SK-N-SH (cell line): ENCODE measurements at regions not wholly inside any gene's neighbourhood (a gene's known extent, or its start where the extent isn't known, plus 50 kb on each side); places are given as distances from the start of the nearest gene placed in this dataset.
"Not testable (repeated sequence)": the region's sequence is repeated elsewhere in the genome, so short reads cannot be mapped to it uniquely, and the experiment has no call there.

Experiments used
- CTCF ChIA-PET: fragments of 300-600, 350-600 bp; formaldehyde crosslinking; extraction: SDS; loops from one replicate; lab custom pipeline; 2021; lab: Yijun Ruan, JAX
- POLR2A ChIA-PET: fragments of 350-600 bp; sonication (Branson Sonifier 250); formaldehyde crosslinking; extraction: SDS; loops from one replicate; lab custom pipeline; 2020; ENCODE audit warnings: antibody characterized with exemption, inconsistent platforms; lab: Yijun Ruan, JAX
- DNase-seq: peaks from one replicate; pipeline ENCODE4 v3.0.0; 2012
- H2AFZ ChIP-seq: fragments of 200-600 bp; sonication (generic); 2 replicates; pipeline ENCODE4 v1.8.1; 2016; ENCODE audit warnings: antibody characterized with exemption, mild to moderate bottlenecking, low read depth
- H3F3A ChIP-seq: fragments of 200-600 bp; sonication (generic); replicated peaks from 2 replicates; pipeline ENCODE3; 2016; ENCODE audit warnings: antibody characterized with exemption, mild to moderate bottlenecking; ENCODE audit not compliant: insufficient read depth
- H3K27ac ChIP-seq, 2 experiments: fragments of 200-500 bp in 1 of 2; fragments of 200-600 bp in 1 of 2; sonication (Bioruptor generic) in 1 of 2; sonication (generic), shearing (Covaris generic) in 1 of 2; 2 replicates each; pipeline versions ENCODE4 v1.5.1 to v1.6.1; 2014 to 2016; ENCODE audit warnings: low read depth in 2 of 2, inconsistent platforms in 1 of 2, low read length in 1 of 2, mild to moderate bottlenecking in 1 of 2, mixed read lengths in 1 of 2
- H3K27me3 ChIP-seq: fragments of 200-600 bp; sonication (generic), shearing (Covaris generic); 2 replicates; pipeline ENCODE4 v1.6.1; 2016; ENCODE audit warnings: mixed run types; ENCODE audit not compliant: insufficient read depth
- H3K36me3 ChIP-seq, 2 experiments: fragments of 200-500 bp in 1 of 2; fragments of 200-600 bp in 1 of 2; sonication (Bioruptor generic) in 1 of 2; sonication (generic) in 1 of 2; replicated peaks in 1 of 2; 2 replicates each; pipeline versions ENCODE3 to v1.5.1; 2014 to 2016; ENCODE audit warnings: low read length in 1 of 2, mild to moderate bottlenecking in 1 of 2; ENCODE audit not compliant: insufficient read depth in 2 of 2, control insufficient read depth in 1 of 2
- H3K4me1 ChIP-seq, 2 experiments: fragments of 200-500 bp in 1 of 2; fragments of 200-600 bp in 1 of 2; sonication (Bioruptor generic) in 1 of 2; sonication (generic), shearing (Covaris generic) in 1 of 2; 2 replicates each; pipeline versions ENCODE4 v1.5.1 to v1.6.1; 2014 to 2016; ENCODE audit warnings: low read depth in 1 of 2, low read length in 1 of 2, mixed run types in 1 of 2; ENCODE audit not compliant: insufficient read depth in 2 of 2, control insufficient read depth in 1 of 2
- H3K4me2 ChIP-seq: fragments of 200-600 bp; sonication (generic), shearing (Covaris generic); 2 replicates; pipeline ENCODE4 v1.6.1; 2017; ENCODE audit warnings: mixed run types
- H3K4me3 ChIP-seq, 2 experiments: fragments of 200-500 bp in 1 of 2; fragments of 200-600 bp in 1 of 2; sonication (Bioruptor generic) in 1 of 2; sonication (generic), shearing (Covaris generic) in 1 of 2; 2 replicates each; pipeline versions ENCODE4 v1.5.1 to v1.8.1; 2014 to 2016; ENCODE audit warnings: low read depth in 2 of 2, inconsistent platforms in 1 of 2, low read length in 1 of 2, mild to moderate bottlenecking in 1 of 2, mixed read lengths in 1 of 2, moderate library complexity in 1 of 2
- H3K79me2 ChIP-seq: fragments of 200-600 bp; sonication (generic); 2 replicates; pipeline ENCODE4 v1.8.1; 2017; ENCODE audit warnings: mild to moderate bottlenecking; ENCODE audit not compliant: insufficient read depth
- H3K9ac ChIP-seq: fragments of 200-600 bp; sonication (generic); 2 replicates; pipeline ENCODE4 v1.6.1; 2017; ENCODE audit warnings: mixed run types
- H3K9me2 ChIP-seq: fragments of 200-600 bp; sonication (generic); 2 replicates; pipeline ENCODE4 v1.6.1; 2017; ENCODE audit warnings: mixed run types
- H3K9me3 ChIP-seq: fragments of 200-600 bp; sonication (generic); 2 replicates; pipeline ENCODE4 v1.6.1; 2017; ENCODE audit warnings: mixed run types, mild to moderate bottlenecking, moderate library complexity
- H4K20me1 ChIP-seq: fragments of 200-600 bp; sonication (generic); 2 replicates; pipeline ENCODE4 v1.6.1; 2017; ENCODE audit warnings: mild to moderate bottlenecking, mixed run types; ENCODE audit not compliant: insufficient read depth
- ELF1 ChIP-seq: IDR thresholded peaks from 2 replicates; pipeline ENCODE4 v1.4.0; 2012
- EZH2phosphoT487 ChIP-seq: fragments of 200-600 bp; sonication (generic); IDR thresholded peaks from 2 replicates; pipeline ENCODE4 v1.6.1; 2017; ENCODE audit warnings: low read depth, mixed run types, mild to moderate bottlenecking, antibody characterized with exemption, moderate library complexity, borderline replicate concordance
- FOXJ3 ChIP-seq: sonication (generic); formaldehyde crosslinking; IDR thresholded peaks from 2 replicates; pipeline ENCODE4 v1.5.1; 2020; ENCODE audit warnings: mild to moderate bottlenecking, missing genetic modification reagents
- GATA2 ChIP-seq: sonication (generic); formaldehyde crosslinking; IDR thresholded peaks from 2 replicates; pipeline ENCODE4 v1.5.0; 2020; ENCODE audit warnings: mild to moderate bottlenecking, missing genetic modification reagents
- MEF2A ChIP-seq: IDR thresholded peaks from 2 replicates; pipeline ENCODE4 v1.4.0; 2012; ENCODE audit warnings: low read depth, borderline replicate concordance
- PBX3 ChIP-seq: IDR thresholded peaks from 2 replicates; pipeline ENCODE4; 2012
- RCOR1 ChIP-seq: fragments of 150-350 bp; IDR thresholded peaks from 2 replicates; pipeline ENCODE4 v1.6.1; 2017; ENCODE audit warnings: antibody characterized with exemption, low read length
- TCF12 ChIP-seq: IDR thresholded peaks from 2 replicates; pipeline ENCODE4 v1.4.0; 2012
- WGBS: methylation state at CpG from one replicate; pipeline ENCODE4 v1.1.6; 2017; ENCODE audit warnings: low lambda C conversion rate; 5-methylcytosine and 5-hydroxymethylcytosine counted together
- TF ChIP-seq, protein P1 (sequence below): fragments of 150-350 bp; IDR thresholded peaks from 2 replicates; pipeline ENCODE4 v1.6.1; 2017; ENCODE audit warnings: antibody characterized with exemption, low read length, low read depth, borderline replicate concordance

- H3K27ac ChIP-seq, result no peak overlapping the region
- no peaks in the 10 kb centered on the region for H4K20me1 ChIP-seq
- no peak overlapping the region for H3K9ac ChIP-seq
- peak; percentile 21; the same call in 1 of the 2 replicates for TF ChIP-seq PBX3
- TF ChIP-seq, protein P1, sequence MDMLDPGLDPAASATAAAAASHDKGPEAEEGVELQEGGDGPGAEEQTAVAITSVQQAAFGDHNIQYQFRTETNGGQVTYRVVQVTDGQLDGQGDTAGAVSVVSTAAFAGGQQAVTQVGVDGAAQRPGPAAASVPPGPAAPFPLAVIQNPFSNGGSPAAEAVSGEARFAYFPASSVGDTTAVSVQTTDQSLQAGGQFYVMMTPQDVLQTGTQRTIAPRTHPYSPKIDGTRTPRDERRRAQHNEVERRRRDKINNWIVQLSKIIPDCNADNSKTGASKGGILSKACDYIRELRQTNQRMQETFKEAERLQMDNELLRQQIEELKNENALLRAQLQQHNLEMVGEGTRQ, result no peak
- H3K27me3 ChIP-seq, result no peaks in the 10 kb centered on the region
- no peaks in the 10 kb centered on the region for H3K9me3 ChIP-seq
- no peaks in the 10 kb centered on the region for H3K9me2 ChIP-seq
- no peaks in the 10 kb centered on the region for H3K79me2 ChIP-seq
- H3K4me1 ChIP-seq, result no peaks in the 10 kb centered on the region
- H3K4me3 ChIP-seq, result no peak overlapping the region
- no peaks in the 10 kb centered on the region for H3K36me3 ChIP-seq
- H2AFZ ChIP-seq, result no peak overlapping the region
- DNase-seq, result no peak
- ChIA-PET CTCF (no interaction called here), POLR2A (no interaction called here)
- H3F3A ChIP-seq, result no peaks in the 10 kb centered on the region
- no peak overlapping the region for H3K4me2 ChIP-seq
Observed at GRCh38 chr18:68387246-68387645, 327.7 kb downstream of the TMX3 start.

- POLR2A ChIA-PET, H3K9me3 ChIP-seq, H3K4me3 ChIP-seq, H3K4me1 ChIP-seq, DNase-seq, H3K9me2 ChIP-seq, H3K9ac ChIP-seq, H3F3A ChIP-seq, H3K79me2 ChIP-seq, H3K27ac ChIP-seq, H2AFZ ChIP-seq, H3K27me3 ChIP-seq, H4K20me1 ChIP-seq, H3K36me3 ChIP-seq, H3K4me2 ChIP-seq: not testable (repeated sequence)
- CTCF ChIA-PET, result interaction anchor here (0.7 kb wide), 1 partner anchor 12 kb away, joined by 3 read pairs; no protein-coding TSS in a partner anchor
- 17% methylated on average over 1 of the region's 1 CpG for WGBS
Observed at GRCh38 chr18:68383979-68384378, 330.9 kb downstream of the TMX3 start.

GRCh38 chr18:68376926-68377325 is 338.0 kb downstream of the TMX3 start:
- no peaks in the 10 kb centered on the region for H3K79me2 ChIP-seq
- no peak overlapping the region for H3K27ac ChIP-seq
- no peak overlapping the region for H2AFZ ChIP-seq
- H3K9me2 ChIP-seq, result no peaks in the 10 kb centered on the region
- no peak for DNase-seq
- no peak overlapping the region for H3K4me3 ChIP-seq
- H3K4me1 ChIP-seq, result no peaks in the 10 kb centered on the region
- no peaks in the 10 kb centered on the region for H4K20me1 ChIP-seq
- CTCF ChIA-PET, result no interaction called here
- no peak overlapping the region for H3K9ac ChIP-seq
- H3K36me3 ChIP-seq, result no peaks in the 10 kb centered on the region
- POLR2A ChIA-PET, result no interaction called here
- H3F3A ChIP-seq, result no peaks in the 10 kb centered on the region
- H3K9me3 ChIP-seq, result no peaks in the 10 kb centered on the region
- TF ChIP-seq, protein P1, result no peak
- no peak for TF ChIP-seq MEF2A
- TF ChIP-seq ELF1, result no peak
- TF ChIP-seq RCOR1, result no peak
- TF ChIP-seq FOXJ3 (CRISPR knock-in tag), result no peak
- 0 out of 2 replicates have a peak, but pooled peaks have one; percentile 14 for TF ChIP-seq TCF12
- no peak for TF ChIP-seq EZH2phosphoT487
- no peak for TF ChIP-seq GATA2
- no peak overlapping the region for H3K4me2 ChIP-seq
- no peaks in the 10 kb centered on the region for H3K27me3 ChIP-seq
